HG03064 (cell line): ENCODE measurements at regions not wholly inside any gene's neighbourhood (a gene's known extent, or its start where the extent isn't known, plus 50 kb on each side); places are given as distances from the start of the nearest gene placed in this dataset.
A peak's percentile ranks its signal among the peaks of the same experiment; 100 is the strongest.

ENCODE experiments used
- ATAC-seq: cut with Tn5 transposase; IDR thresholded peaks from one replicate; pipeline ENCODE4 v1.9.1; 2021; ENCODE audit warnings: low read depth; ENCODE audit not compliant: unreplicated experiment

DNA sequence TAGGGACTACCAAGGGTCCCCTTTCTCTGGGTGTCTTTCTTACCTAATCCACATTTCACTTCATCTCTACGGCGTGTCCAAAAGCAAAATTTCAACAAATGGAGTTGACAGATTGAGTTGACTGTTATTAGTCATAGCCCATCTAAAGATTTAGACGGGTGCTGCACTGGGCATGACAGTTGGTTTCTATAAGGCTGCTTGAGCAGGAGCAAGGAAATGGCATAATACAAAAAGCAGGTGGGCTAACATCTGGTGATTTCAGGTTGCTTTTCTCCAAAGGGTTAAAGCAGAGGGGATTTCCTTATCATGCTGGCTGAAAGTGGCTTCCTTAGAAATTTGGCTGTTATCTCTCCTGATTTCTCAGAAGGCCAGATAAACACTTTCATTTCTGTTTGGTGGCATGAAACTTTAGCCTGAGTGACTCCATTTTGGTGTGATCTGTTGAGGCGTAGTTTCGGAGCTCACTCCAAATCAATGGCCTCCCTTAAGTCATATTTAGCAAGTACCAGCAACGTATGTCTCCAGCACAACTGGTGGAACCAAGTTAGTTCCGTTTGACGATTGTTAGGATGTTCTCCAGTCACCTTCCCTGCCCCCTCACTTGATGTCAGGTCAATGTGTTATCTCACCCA, 440.4 kb downstream of the FGF9 start:
- no peak for ATAC-seq

DNA sequence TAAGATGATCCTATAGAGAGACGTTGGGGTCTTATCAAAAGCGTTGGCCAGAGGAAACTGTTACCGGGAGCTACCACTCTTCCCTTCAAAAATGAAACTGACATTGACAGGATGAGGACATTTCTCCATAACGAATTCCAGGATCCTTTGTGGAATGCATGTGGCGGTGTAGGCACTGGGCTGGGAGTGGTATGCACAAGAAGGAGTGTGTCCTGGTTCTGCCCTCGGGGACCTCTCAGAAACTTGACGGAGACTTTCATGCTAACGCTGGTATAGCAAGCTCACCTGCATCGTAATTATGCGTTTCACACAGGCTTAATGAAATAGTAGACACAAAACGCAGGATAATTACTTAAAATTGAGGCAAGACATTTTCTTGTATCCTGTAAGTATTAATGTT, 441.1 kb downstream of the FGF9 start:
- ATAC-seq: no peak

DNA sequence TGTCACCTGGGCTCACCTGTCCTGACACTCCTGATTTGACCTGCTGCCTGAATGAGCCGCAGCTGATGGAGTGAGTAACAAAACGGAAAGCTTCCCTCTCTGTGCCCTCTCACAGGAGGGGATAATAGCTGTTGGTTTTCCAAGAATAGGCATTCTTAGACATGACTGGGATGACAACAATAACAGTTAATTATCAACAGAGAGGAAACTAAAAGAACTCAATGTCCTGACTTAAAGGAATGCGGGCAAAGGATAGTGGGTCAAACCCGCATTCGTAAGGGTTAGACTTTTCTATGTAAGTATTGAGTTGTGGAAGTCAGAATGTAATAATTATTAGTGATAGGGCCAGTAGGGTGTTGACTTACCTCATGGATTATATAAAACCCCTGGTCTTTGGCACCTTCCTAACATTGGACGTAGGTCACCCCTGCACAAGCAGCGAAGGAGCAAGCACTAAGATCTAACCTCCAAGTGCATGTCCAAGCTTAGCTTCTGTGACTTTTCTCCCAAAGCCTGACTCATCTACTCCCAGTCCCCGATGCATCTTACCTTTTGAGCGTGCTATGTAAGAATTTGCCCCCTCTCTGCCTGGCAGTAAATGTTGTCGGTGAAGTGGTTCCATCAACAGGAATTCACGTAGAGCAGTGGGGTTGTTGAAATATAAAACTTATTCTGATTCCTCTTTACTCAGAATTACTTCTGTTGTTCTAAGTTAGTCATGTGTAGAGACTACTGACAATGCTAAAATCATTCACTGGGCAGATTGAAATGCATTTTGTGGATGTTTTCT, 442.3 kb downstream of the FGF9 start:
- no peak for ATAC-seq

DNA sequence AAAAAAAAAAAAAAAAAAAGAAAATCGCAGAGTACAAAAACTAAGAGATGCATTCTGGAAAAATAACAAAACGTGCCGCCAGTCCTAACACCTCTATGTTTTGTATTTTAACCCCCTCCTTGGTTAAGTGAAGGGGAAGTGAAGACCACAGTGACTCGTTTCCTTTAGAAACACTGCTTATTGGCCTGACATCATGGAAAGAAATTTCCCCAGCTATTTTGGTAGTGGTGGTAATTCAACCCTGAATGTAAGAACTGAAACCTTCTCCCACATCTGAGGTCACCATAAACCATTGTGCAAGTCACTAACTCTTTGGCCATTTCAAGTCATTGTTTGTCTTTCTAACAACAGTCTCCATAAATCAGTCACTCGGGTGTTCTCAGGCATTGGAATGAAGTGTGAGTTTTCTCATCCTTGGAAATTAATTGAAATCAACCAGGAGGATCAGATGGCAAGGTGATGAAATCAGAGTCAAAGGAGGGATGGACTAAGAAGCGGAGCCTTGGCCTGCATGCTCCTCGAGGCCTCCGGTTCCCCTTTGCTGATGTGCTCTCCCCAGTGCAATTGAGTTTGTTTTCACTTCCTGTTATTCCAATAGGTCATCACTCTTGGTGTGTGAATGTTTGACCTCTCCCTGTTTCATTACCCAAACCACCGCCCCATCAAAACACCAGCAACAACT, 443.9 kb downstream of the FGF9 start:
- peak; percentile 85 for ATAC-seq

DNA sequence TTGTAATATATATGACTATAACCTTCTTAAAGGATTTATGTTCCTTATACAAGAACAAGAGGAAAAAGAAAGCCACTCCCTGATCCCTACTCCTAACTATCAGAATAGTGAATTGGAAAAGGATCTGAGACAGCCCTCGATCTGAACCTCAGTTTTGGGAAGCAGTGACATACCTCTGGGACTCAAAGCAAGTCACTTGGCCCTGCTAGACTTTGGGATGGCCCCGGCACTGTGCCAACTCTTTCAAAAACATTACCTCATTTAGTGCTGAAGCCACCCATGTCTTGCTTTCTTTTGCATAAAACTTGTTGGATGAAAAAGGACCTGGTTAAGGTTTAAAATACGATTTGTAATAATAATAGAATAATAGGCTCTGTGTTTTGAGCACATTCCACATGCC, 447.3 kb downstream of the FGF9 start:
- ATAC-seq: no peak

DNA sequence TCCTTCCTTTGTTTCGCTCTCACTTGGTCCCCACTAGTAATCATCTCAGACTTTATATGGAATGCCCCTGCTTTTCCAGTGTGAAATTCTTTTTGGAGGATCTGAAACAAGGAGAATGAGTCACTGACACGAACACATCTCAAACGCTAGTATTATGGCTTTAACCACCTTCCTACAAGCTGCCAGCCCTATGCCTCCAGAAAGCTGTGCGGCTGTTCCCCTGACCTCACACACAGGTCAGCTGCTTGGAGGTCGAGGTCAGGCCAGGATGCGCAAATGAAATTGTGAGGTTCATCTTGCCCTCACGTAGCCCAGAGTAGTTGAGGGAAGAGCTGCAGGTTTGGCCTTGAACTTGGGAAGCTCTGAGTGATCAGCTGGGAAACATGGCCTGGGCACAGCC, 449.8 kb downstream of the FGF9 start:
- ATAC-seq: no peak

DNA sequence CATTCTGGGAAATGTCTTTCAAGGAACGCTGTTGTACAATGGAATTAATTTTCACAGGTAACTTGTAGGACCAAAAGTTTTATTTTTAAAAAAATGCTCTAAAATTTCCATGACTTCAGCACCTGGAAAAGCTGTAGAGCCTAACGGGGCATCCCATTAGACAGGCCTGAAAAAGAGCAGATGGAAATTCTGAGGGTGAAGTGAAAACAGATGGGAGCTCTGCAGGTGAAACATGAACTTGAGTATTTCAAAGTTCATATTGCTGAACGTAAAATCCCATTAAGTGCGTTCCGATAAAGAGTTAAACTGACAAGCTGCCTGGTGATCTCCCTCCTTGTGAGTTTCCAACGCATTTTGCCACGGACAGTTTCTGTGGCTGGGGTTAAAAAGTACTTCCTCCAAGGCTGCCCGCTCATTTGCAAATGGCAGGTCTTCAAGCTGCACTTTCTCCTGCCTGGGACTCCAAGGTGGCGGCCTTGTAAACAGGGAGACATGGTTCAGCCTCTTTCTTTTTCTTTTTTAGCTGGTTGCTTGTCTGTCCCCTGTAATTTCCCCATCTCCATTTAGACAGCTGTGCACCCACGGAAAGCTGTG, 450.4 kb downstream of the FGF9 start:
- no peak for ATAC-seq

DNA sequence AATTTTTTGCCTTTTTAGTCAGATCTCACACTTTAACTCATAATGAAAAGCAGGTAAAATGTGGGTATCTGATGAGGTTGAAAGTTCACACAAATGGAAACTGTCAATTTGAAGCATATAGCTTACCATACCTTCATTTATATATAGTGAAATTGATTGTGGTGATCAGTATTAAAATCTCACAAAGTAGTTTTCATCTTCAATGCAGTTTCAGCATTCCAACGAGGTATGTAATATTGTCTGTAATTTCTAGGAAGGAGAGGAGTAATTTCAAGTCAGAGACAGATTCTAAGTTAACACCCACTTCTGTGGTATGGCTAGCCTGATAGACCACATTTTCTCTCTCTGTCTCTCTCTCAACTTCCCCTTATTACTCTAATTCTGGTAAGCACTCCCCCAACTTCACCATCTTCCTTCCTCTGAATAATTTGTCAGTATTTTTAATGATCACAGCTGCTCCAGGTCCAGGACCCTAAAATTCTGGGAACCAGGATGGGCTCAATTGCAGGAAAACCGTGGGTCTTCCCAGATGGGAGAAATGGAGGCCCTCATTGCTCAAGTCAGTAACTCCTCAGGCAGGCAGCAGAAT, 455.7 kb downstream of the FGF9 start:
- peak; percentile 88 for ATAC-seq

DNA sequence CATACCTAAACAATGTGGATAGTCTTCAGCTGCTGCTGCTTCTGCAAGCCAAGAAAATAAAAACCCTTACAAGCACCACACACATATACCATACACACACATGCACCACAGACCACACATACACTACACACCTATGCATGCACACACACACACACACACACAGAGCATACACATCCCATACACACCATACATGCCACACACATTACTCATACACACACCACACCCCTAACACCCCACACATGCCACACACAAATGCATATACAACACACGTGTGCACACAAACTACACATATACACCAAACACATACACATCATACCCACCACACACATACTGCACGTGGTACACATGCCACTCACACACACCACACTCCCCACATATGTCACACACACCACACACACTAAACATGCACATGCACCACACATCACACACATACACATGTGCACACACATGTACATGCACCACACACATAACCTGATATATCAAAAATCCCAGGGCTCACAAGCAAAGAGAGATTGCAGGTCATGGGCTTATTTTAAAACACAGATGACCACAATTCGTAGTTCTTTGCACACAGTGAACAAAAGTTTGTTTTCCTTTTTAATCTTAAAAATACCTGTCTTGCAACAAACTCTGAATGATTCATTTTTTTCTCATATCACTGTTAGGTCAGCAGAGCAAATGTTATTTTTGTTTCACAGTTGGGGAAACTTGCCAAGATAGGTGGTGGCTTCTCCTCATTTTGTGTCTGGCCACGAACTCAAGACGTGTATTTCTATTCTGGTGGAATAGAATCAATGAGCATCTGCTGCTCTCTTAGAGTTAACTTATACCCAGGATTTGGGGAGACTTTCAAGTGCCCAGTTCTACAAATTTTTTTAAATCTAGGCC, 456.6 kb downstream of the FGF9 start:
- ATAC-seq: no peak

DNA sequence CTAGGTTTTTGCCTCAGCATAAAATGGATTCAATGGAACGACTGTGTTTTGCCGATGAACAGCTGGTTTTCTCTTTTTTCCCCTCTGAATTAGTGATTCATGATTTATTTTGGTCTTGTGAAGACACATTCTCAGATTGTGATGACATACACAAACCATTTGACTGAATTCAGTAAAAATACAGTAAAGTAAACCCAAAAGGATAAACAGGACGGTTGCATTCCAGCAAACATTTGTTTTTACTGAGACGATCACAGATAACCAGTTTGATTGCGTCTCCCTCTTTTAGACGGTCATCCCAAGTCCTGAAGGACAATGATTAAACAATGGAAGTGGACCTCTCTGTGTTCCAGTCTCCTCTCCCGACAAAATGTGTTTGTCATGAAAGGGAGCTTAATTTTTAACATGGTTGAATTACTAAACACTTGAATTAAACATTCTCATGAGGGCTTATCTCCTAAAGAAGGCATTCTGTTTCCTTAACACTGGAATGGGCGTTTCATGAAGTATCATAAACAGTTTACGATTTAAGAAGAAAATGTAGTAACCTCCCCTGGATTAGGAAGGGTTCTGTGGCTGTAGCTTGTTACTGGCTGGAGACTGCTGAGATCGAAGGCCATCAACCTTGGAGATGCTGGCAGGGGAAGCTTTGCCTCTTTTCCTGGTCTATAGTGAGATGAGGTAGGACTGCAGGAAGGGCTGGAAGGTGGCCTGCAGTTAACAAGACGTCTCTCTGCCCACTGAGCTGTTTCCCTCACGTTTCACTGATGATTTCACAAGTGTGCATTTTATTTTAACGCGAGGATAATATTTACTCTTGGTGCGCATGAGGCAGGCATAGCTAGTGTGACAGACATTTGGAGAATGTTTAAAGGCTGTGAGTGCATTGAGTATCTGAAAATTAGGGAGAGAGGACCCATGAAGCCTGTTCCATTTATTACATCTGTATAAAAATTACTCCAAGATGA, 457.9 kb downstream of the FGF9 start:
- ATAC-seq: no peak

DNA sequence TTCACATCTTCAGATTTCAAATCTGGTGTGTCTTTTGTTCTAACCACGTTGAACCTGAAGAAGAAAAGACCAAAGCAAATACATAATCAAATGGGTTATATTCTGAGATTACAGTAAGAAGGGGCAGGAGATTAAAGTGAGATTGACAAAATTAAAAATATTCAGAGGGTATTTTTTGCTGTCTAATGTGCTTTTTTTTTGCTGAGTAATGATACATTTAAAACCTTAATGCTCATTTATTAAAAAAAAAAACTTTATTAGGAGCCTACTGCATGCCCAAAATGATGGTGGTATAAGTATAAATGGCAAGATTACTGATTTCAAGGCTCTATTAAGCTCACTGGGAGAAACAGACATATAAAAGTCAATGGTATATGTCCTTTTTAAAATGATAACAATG, 459.4 kb downstream of the FGF9 start:
- ATAC-seq: no peak

DNA sequence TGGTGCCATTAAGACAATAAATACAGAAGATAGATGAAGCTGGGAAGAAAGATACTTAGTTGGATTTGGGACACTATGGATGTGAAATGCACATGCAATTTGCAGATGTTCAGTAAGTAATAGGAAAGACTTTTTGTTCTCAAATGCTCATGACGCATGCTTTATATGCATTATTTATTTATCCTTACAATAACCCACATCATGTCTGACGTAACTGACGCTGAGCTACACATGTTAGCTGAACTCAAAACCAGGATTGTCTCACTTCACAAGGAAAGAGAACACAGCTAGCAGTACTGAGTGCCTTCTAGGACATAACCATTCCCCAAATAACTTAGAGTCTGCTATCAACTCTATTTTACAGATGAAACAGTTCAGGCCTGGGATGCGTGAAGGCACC, 463.4 kb downstream of the FGF9 start:
- no peak for ATAC-seq

DNA sequence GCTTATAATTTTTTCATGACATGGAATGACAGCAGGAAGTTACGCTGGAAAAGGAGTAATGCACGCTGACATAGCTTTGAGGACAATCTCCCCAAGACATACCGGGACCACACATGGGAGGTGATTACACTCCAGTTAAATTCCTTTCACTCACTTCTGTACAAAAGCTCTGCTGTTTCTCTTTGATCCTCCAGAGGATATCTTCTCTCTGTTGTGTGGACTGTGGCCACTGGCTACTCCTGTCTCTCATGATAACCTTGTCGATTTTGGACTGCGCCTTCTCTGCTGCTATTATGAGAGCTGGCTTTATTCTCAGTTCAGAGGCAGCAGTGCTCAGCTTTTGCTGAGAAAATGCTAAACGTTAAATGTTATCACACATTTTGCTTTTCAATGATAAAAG, 464.6 kb downstream of the FGF9 start:
- no peak for ATAC-seq

DNA sequence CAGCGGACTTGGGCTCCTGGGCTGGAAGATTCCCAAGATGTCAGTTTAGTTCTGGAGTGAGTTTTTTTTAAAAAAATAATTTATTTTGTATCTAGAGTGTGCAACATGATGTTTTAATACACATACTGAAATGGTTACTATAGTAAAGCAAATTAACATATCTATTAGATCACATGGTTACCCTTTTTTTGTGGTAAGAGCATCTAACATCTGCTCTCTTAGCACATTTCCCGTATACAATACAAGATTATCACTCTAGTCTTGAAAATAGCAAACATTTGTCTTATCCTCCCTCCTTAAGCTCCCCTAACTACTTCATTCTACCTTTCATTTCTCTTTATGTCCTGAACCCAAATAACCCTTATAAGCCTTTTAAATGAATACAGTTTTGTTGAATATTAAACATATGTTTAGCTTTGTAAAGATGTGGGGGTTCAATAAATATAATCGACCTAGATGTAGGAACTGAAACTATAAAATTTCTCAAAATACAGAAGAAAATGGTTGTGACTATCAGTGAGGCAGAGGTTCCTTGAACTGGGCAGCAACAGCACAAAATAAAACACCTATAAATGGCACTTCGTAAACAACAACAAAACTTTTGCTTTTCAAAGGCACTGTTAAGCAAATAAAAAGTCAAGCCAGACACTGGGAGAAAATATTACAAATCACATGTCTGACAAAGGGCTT, 466.6 kb downstream of the FGF9 start:
- no peak for ATAC-seq

DNA sequence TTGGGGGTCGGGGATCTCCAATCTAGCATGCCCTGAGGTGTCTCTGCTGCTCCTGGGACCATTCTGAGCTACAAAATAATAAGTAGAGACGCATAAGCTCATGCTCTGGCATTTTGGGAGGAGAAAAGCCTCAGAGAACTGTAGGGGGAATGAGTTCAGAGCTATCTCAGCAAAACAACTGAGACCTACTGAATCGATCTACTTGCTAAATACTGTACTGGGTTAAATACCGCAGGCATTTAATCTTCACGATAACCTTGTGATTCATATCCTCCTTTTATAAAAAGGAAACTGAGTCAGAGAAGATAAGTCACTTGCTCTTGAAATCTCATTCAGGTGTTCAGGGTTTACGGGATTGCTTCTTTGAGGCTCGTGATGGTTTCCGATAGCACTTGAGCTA, 468.1 kb downstream of the FGF9 start:
- ATAC-seq: no peak

DNA sequence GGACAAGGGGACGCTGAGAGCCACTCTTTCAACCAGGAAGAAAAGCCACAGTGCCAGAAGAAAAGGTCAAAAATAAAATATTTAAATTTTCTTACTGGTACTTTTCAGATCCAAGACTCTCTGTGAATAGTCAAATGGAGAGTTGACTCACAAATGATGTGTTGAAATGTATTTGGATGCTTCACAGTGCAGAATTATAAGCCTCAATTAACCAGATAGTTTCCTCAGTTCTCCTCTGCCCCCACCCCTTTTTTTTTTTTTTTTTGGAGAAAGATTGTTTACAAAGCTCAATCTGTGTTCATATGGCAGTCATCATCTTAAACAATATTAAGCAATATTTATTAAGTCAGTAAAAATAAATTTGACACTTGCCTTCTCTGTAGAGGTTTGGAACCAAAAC, 470.8 kb downstream of the FGF9 start:
- ATAC-seq: no peak

DNA sequence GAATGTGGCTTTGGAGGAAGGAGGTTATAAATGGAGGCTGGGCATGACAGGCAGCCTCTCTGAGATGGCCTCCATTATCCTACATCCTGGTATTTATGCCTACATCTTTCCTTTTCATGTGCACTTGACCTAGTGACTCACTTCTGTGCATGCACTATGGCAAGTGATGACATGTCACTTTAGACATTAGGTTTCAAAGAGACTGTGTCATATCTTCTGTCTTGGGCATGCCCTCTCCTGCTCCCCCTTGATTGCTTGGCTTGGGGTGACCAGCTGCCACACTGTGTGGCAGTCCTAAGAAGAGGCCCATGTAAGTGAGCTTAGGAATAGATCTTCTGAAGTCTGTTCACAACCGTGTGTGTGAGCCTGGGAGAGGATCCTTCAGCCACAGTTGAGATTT, 472.8 kb downstream of the FGF9 start:
- ATAC-seq: no peak

DNA sequence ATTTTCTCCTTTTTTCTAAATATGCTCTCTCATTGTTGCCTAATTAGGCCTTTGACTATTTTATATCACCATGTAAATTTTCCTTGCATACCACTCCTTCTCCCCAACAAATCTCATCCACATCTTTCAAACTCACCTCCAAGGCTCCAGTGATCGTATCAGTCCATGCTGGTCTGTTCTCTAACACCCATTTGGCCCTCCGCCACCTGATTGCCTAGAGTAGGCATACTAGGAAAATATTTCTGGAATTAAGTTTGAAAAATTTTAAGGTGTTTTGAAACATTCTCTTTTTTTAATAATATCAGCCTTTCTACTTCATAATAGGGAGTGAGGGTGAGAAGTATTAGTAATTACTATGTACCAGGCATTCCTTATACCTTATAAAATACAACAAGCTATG, 473.9 kb downstream of the FGF9 start:
- ATAC-seq: no peak
